G401 (cell line): ENCODE measurements at regions not wholly inside any gene's neighbourhood (a gene's known extent, or its start where the extent isn't known, plus 50 kb on each side); places are given as distances from the start of the nearest gene placed in this dataset.
A peak's percentile ranks its signal among the peaks of the same experiment; 100 is the strongest.
"Not testable (repeated sequence)": the region's sequence is repeated elsewhere in the genome, so short reads cannot be mapped to it uniquely, and the experiment has no call there.

Experiments used
- DNase-seq: peaks from one replicate; pipeline ENCODE4 v3.0.0-alpha.2; 2015; ENCODE audit warnings: low spot score
- in situ Hi-C: cut with HindIII; loops from 2 replicates; pipeline ENCODE4 v1.10.0; 2016; ENCODE audit warnings: low sequenced_read_pairs, mixed read lengths

- no peak for DNase-seq
- in situ Hi-C loops: no loop called here
Observed at GRCh38 chr1:229895605-229896004, 171.4 kb upstream of the GALNT2 start.

- in situ Hi-C loops: no loop called here
- DNase-seq: no peak
Observed at GRCh38 chr1:229896306-229896705, 170.7 kb upstream of the GALNT2 start.

- no peak for DNase-seq
- in situ Hi-C loops: no loop called here
Observed at GRCh38 chr1:229896861-229897260, 170.2 kb upstream of the GALNT2 start.

GRCh38 chr1:229897501-229897900 is 169.5 kb upstream of the GALNT2 start:
- in situ Hi-C loops: no loop called here
- no peak for DNase-seq

- in situ Hi-C loops: no loop called here
Observed at GRCh38 chr1:229900220-229900619, 166.8 kb upstream of the GALNT2 start.

GRCh38 chr1:229905031-229905545 is 161.9 kb upstream of the GALNT2 start:
- no peak for DNase-seq
- in situ Hi-C loops: no loop called here

More at GRCh38 chr1:229900220-229900619, 166.8 kb upstream of the GALNT2 start:
- no peak for DNase-seq

- in situ Hi-C loops: no loop called here
- no peak for DNase-seq
Observed at GRCh38 chr1:229905652-229906051, 161.4 kb upstream of the GALNT2 start.

GRCh38 chr1:229907884-229908638 is 159.0 kb upstream of the GALNT2 start:
- in situ Hi-C loops: no loop called here
- no peak for DNase-seq

GRCh38 chr1:229908689-229909088 is 158.3 kb upstream of the GALNT2 start:
- in situ Hi-C loops: no loop called here
- DNase-seq: no peak

GRCh38 chr1:229913489-229913888 is 153.5 kb upstream of the GALNT2 start:
- in situ Hi-C loops: no loop called here
- DNase-seq: no peak

- in situ Hi-C loops, DNase-seq: not testable (repeated sequence)
Observed at GRCh38 chr1:229919488-229919887, 147.6 kb upstream of the GALNT2 start.

- in situ Hi-C loops: no loop called here
- no peak for DNase-seq
Observed at GRCh38 chr1:229920683-229921082, 146.4 kb upstream of the GALNT2 start.

- DNase-seq: no peak
Observed at GRCh38 chr1:229922249-229922648, 144.8 kb upstream of the GALNT2 start.

GRCh38 chr1:229924639-229925038 is 142.4 kb upstream of the GALNT2 start:
- DNase-seq: no peak
- in situ Hi-C loops: no loop called here

More at GRCh38 chr1:229922249-229922648, 144.8 kb upstream of the GALNT2 start:
- in situ Hi-C loops: no loop called here

GRCh38 chr1:229928767-229929166 is 138.3 kb upstream of the GALNT2 start:
- in situ Hi-C loops: no loop called here
- DNase-seq: no peak

- in situ Hi-C loops, DNase-seq: not testable (repeated sequence)
Observed at GRCh38 chr1:229931751-229932150, 135.3 kb upstream of the GALNT2 start.

- in situ Hi-C loops, DNase-seq: not testable (repeated sequence)
Observed at GRCh38 chr1:229935157-229935556, 131.9 kb upstream of the GALNT2 start.

- DNase-seq: no peak
- in situ Hi-C loops: no loop called here
Observed at GRCh38 chr1:229938551-229938950, 128.5 kb upstream of the GALNT2 start.

GRCh38 chr1:229940684-229941083 is 126.4 kb upstream of the GALNT2 start:
- DNase-seq: no peak
- in situ Hi-C loops: no loop called here

- no peak for DNase-seq
Observed at GRCh38 chr1:229941160-229941559, 125.9 kb upstream of the GALNT2 start.

GRCh38 chr1:229941831-229942230 is 125.2 kb upstream of the GALNT2 start:
- in situ Hi-C loops: no loop called here
- peak; percentile 18 for DNase-seq

More at GRCh38 chr1:229941160-229941559, 125.9 kb upstream of the GALNT2 start:
- in situ Hi-C loops: no loop called here
